ENCODE measurements at regions not wholly inside any gene's neighbourhood (a gene's known extent, or its start where the extent isn't known, plus 50 kb on each side); places are given as distances from the start of the nearest gene placed in this dataset.
"Not testable (repeated sequence)": the region's sequence is repeated elsewhere in the genome, so short reads cannot be mapped to it uniquely, and the experiment has no call there.

GRCh38 chr2:20499387-20499786 is 52.5 kb downstream of the RHOB start:
- no peak for DNase-seq (ENCODE audit: low spot score)

DNA sequence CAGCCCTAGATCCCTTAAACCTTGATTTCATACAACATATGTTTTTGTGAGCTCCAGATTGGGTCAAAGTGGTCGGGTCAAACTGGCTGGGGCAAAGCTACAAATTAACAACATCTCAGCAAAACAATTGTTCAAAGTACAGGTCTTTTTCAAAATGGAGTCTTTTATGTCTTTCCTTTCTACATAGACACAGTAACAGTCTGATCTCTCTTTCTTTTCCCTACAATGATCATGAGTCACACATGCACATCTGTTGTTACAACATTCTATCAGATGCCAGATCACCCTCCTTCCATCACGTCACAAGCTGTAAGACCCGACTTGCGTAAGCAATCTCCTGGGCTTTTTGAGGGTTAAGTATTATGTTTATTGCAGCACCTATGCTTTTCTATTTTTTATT is 55.1 kb downstream of the RHOB start:
- DNase-seq (ENCODE audit: low spot score): peak; percentile 72

DNA sequence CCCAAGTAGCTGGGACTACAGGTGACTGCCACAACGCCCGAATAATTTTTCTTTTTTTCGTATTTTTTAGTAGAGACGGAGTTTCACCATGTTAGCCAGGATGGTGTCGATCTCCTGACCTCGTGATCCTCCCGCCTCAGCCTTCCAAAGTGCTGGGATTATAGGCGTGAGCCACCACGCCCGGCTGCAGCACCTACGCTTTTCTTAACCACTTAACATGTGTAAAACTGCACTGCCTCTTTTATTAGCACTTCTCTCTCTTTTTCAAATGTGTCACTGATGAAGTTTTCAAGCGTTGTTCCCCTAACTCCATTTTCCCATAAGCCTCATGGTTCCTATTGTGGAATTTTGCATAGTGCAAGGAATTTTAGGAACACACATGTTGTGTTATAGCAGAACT is 55.6 kb downstream of the RHOB start:
- DNase-seq (ENCODE audit: low spot score): not testable (repeated sequence)

DNA sequence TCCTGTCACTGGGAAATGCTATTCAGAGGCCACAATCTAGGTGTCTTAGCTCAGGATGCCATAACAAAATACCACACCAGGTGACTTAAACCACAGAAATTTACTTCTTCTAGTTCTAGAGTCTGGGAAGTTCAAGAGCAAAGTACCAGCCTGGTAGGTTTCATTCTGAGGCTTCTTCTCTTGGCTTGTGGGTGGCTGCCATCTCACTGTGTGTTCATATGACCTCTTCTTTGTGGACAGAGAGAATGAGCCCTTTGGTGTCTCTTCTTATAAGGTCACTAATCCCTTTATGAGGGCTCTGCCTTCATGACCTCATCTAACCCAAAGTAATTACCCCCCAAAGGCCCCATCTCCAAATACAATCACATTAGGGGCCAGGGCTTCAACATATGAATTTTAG is 57.3 kb downstream of the RHOB start:
- DNase-seq (ENCODE audit: low spot score): no peak

DNA sequence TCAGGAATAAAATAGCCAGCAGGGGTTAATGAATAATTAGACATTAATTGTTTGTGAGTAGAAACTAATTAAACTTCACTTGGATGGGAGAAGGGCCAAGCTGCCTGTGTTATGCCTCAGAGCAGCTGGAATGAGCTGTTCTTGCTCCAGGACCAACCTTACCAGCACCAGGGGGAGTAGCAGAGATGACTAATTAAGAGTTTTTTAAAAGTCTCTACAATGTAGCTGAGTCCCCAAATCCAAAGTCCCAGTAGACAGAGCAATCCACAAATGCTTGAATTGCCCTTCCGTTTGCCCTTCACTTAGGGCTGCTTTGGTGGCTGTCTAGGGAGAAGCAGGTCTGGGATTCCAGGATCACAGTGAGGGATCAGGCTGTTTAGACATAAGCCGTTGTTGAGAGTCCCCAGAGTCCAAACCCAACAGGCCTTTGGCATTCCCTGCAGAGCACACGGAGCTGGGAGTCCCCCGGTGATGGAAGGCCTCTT is 59.4 kb downstream of the RHOB start:
- peak; percentile 42 for DNase-seq (ENCODE audit: low spot score)

- DNase-seq (ENCODE audit: low spot score): peak; percentile 74
Measured at GRCh38 chr2:20507166-20507692, 60.4 kb downstream of the RHOB start.

GRCh38 chr2:20507711-20508110 is 60.8 kb downstream of the RHOB start:
- DNase-seq (ENCODE audit: low spot score): no peak

DNA sequence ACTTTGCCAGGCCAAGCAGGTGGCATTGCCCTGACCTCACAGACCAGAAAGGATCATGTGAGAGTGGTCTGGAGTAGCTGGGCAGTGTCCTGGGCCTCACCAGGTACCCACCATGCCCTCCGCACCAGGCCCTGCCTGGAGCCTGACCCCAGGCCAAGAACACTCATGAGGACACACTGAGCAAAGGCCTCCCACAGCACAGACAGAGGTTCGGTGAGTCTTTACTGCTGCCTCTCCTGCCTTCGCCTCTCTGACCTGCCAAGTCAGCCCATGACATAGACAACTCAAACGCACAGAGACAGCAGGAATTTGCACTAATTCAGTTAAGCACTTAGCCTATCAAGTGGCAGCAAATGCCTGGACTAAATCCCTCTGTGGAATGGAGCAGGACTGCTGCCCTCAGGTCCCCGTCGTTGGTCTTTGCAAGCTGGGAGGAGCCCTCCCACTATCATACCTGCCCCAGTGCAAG is 62.5 kb downstream of the RHOB start:
- DNase-seq (ENCODE audit: low spot score): no peak

DNA sequence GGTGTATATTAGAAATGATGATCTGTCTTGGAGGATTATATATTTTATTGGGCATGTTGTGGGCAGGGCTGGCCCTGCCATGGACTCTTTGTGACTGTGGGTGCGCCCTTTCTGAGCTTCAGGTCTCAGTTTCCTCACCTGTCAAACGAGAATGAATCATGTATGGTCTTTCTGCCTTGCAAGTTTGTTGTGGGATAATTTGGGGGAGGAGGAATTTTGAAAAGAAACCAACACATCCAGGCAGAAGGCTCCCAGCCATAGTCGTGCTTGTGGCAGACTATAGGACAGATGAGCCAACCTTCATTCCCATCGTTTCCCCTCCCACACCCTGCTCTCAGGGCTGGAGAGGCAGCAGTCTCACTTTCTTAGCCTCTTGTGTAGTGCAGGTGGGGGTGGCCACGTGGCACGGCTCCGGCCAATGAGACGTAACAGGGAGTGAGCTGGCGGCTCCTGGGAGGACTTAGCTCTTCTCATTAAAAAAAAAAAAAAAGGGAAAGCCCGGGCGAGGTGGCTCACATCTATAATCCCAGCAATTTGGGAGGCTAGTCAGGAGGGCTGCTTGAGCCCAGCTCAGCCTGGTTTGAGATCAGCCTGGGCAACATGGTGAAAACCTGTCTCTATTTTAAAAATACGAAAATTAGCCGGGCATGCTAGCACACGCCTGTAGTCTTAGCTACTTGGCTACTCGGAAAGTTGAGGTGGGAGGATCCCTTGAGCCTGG is 63.1 kb downstream of the RHOB start:
- peak; percentile 81 for DNase-seq (ENCODE audit: low spot score)

DNA sequence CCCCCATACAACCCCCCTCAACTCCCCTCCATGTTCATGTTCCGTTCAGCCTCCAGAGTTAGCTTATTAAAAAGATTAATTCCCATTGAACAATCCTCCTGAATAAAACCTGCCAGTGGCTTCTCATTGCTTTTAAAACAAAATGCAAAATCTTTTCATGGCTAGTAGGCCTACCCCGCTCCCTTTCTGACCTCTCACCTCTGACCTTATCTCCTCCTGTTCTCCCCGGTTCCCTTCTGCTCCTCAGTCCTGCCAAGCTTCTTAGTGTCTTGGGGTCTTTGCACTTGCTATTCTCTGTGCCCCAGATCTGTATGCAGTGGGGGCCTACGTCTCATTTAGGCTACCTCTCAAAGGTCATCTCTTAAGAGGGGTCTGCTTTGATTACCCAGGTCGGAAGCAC is 64.3 kb downstream of the RHOB start:
- DNase-seq (ENCODE audit: low spot score): no peak

GRCh38 chr2:20512061-20512605 is 65.3 kb downstream of the RHOB start:
- no peak for DNase-seq (ENCODE audit: low spot score)

DNA sequence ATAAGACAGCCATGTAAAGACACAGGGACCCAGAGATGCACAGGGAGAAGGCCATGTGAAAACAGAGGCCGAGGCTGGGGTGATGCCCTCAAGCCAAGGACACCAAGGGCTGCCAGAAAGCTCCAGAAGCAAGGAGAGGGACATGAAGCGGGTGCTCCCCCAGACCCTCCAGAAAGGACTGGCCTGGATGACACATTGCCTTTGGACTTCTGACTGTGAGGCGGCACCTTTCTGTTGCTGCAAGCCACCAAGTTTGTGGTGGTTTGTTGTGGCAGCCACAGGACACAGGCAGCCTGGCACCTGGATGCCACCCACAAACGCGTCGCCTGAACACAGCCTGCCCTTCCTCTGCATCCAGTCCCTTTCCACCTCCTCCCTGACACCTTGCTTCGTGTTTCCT is 67.1 kb downstream of the RHOB start:
- DNase-seq (ENCODE audit: low spot score): no peak

DNA sequence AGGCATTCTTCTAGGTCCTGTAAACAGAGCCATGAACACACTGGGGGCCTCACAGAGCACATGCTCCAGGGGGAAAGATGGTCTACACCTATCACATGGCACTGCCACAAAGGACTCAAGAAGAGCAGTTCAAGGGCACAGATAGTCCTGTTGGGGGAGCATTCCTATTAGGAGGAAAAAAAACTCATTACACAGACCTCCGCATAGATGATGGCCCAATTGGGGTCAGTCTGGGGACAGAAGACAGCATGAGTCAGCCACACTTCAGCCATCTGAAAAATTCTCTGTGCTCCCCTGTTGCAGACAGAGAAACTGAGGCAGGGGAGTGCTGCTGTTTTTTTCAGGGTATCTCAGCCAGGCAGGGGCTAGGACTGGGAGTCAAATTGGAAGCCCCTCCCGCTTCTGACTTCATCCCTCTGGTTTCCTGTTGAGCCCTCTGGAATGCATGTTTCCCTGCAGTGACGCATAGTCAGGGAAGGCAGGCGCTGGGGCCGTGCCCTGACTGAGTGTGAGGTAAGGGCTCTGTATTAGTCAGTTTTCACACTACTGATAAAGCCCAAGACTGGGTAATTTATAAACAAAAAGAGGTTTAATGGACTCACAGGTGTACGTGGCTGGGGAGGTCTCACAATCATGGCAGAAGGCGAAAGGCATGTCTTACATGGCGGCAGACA is 67.9 kb downstream of the RHOB start:
- DNase-seq (ENCODE audit: low spot score): peak; percentile 97

- DNase-seq (ENCODE audit: low spot score): no peak
Measured at GRCh38 chr2:20515290-20516220, 68.7 kb downstream of the RHOB start.

GRCh38 chr2:20516291-20516645 is 69.4 kb downstream of the RHOB start:
- DNase-seq (ENCODE audit: low spot score): no peak

GRCh38 chr2:20516646-20517341 is 69.9 kb downstream of the RHOB start:
- DNase-seq (ENCODE audit: low spot score): no peak

DNA sequence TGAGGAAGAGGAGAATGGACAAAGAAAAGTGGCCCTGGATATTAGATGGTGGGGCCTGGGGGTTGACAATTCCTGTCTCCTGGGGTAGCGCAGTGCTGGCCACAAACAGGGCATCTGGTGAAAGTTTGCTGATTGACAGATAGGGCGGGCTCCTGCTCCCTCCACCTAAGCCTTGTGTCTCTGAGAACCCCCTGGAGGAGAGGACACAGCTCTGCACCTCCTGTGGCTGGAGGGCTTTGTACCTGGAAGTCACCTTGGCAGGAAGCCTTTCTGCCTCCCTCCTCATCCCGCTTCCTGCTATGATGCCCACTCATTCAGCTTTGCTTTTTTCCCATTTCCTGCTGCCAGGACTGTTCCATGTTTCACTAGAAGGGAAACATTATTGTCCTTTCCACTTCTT is 72.4 kb downstream of the RHOB start:
- DNase-seq (ENCODE audit: low spot score): no peak

GRCh38 chr2:20520128-20520527 is 73.3 kb downstream of the RHOB start:
- no peak for DNase-seq (ENCODE audit: low spot score)

GRCh38 chr2:20521193-20521592 is 74.3 kb downstream of the RHOB start:
- no peak for DNase-seq (ENCODE audit: low spot score)

- no peak for DNase-seq (ENCODE audit: low spot score)
Measured at GRCh38 chr2:20521682-20522189, 74.9 kb downstream of the RHOB start.
